Choroid plexus epithelial cell (primary cell): ENCODE measurements at regions not wholly inside any gene's neighbourhood (a gene's known extent, or its start where the extent isn't known, plus 50 kb on each side); places are given as distances from the start of the nearest gene placed in this dataset.

ENCODE experiments used
- DNase-seq: peaks from one replicate; pipeline ENCODE4 v3.0.0-alpha.2; 2010; ENCODE audit warnings: low read depth
- H3K4me3 ChIP-seq: 2 replicates; pipeline ENCODE4 v1.5.1; 2011; ENCODE audit warnings: low read depth, mild to moderate bottlenecking, control low read depth, low read length, moderate library complexity
- TF ChIP-seq, protein P1 (sequence below): conservative IDR thresholded peaks from 2 replicates; pipeline ENCODE4 v1.5.1; 2011; ENCODE audit warnings: low read depth, mild to moderate bottlenecking, control low read depth, inconsistent platforms, low read length, moderate library complexity

DNA sequence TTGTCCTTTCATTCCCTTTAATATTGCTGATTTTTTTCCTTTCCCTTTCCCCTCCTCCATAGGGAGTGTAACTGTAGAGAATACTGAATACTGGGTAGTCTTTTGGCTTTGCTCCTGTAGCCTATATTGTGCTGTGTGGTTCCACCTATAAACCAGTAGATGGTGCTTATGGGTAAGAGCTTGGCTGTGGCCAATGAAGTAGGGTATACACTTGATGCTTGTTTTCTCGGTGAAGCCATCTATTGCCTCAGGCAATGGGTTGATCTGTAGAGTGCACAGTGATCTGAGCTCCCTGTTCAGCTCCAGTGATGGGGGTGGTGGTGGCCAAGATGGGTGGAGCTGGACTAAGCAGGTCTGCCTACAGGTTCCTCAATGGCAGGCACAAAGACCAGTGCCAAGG lies 203.3 kb upstream of the IMPG1 start:
- TF ChIP-seq, protein P1, sequence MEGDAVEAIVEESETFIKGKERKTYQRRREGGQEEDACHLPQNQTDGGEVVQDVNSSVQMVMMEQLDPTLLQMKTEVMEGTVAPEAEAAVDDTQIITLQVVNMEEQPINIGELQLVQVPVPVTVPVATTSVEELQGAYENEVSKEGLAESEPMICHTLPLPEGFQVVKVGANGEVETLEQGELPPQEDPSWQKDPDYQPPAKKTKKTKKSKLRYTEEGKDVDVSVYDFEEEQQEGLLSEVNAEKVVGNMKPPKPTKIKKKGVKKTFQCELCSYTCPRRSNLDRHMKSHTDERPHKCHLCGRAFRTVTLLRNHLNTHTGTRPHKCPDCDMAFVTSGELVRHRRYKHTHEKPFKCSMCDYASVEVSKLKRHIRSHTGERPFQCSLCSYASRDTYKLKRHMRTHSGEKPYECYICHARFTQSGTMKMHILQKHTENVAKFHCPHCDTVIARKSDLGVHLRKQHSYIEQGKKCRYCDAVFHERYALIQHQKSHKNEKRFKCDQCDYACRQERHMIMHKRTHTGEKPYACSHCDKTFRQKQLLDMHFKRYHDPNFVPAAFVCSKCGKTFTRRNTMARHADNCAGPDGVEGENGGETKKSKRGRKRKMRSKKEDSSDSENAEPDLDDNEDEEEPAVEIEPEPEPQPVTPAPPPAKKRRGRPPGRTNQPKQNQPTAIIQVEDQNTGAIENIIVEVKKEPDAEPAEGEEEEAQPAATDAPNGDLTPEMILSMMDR, result no peak
- DNase-seq, result no peak
- no peak overlapping the region for H3K4me3 ChIP-seq

DNA sequence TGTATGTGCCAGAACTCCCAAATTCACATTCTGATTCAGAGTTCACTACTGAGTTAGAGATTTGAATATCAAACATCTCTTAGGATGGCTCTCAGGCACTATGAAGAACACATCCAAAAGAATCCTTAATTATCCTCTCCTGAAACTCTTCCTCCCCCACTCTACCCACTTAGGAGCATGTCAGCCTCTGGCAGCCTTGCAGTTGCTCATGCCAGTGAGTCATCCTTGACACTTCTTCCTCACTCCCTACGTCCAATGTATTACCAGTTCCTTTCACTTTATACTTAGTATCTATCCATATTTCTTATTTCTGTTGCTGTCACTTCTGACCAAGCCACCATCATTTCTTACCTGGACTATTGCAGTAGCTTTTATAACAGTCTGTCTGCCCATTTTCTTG lies 192.0 kb upstream of the IMPG1 start:
- H3K4me3 ChIP-seq, result no peak overlapping the region
- peak; percentile 0 for DNase-seq
- TF ChIP-seq, protein P1, result no peak

DNA sequence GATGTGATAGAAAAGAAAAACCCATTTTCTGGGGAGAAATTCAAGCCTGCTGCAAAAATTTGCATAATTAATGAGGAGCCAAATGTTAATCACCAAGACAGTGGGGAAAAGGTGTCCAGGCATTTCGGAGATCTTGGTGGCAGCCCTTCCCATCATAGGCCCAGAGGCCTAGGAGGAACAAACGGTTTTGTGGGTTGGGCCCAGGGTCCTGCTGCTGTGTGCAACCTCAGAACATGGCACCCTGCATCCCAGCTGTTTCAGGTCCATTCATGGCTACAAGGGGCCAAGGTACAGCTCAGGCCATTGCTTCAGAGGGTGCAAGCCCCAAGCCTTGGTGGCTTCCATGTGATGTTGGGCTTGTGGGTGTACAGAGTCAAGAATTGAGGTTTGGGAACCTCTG lies 189.8 kb upstream of the IMPG1 start:
- no peak for DNase-seq
- TF ChIP-seq, protein P1, result no peak
- H3K4me3 ChIP-seq, result no peak overlapping the region

DNA sequence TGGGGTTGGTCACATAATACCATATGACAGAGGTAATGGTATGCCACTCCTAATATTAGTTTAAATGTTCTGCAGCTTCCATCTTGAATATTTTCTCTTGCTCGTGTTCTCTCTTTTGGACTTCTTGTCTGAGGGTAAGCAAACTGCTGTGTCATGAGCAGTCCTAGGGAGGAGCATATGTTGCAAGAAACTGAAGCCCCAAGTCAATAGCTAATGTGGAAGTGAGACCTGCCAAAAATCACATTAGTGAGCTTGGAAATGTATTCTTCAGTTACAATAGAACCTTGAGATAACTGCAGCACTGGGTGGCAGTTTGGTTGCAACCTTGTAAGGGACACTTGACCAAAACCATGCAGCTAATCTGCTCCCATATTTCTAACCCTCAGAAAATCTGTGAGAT lies 178.2 kb upstream of the IMPG1 start:
- TF ChIP-seq, protein P1, result no peak

DNA sequence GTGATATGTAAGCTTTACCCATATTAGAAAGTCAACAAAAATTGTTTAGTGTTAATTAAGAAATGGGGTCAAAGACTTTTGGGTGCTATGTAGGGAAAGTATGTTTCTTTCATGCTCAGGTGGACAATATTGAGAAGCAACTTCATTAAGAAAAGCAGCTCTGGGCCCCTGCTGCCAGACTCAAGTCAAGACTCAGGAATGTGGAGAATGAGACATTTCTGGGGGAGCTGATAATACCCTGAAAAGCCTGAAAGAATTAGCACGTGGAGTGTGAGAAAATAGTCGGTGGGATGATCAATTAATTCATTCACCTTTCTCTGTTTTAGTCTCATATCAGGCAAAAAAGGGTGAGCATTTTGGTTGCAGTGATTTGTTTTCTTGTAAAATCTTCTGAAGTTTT lies 175.1 kb upstream of the IMPG1 start:
- TF ChIP-seq, protein P1, result no peak
- H3K4me3 ChIP-seq, result no peak overlapping the region
- DNase-seq, result no peak

More for the DNA sequence above, 178.2 kb upstream of the IMPG1 start:
- no peak overlapping the region for H3K4me3 ChIP-seq
- DNase-seq, result no peak

DNA sequence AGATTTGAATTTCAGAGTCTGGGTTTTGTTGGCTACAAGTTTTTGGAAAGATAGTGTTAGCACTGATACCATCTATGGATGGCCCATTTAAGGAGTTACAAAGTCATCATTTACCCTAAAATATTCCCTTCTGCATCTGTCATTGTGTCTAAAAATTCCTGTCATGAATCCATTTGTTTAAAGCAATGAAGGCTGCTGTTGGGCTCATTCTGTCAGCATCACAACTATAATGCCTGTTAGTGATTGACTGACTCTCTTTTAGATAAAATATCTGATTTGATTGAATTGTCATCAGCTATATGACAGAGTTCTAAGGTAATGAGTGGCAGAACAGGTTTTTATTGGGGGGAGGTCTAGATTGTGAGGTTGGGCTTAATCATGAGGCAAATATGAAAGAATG lies 167.6 kb upstream of the IMPG1 start:
- H3K4me3 ChIP-seq, result no peak overlapping the region
- TF ChIP-seq, protein P1, result no peak
- no peak for DNase-seq

DNA sequence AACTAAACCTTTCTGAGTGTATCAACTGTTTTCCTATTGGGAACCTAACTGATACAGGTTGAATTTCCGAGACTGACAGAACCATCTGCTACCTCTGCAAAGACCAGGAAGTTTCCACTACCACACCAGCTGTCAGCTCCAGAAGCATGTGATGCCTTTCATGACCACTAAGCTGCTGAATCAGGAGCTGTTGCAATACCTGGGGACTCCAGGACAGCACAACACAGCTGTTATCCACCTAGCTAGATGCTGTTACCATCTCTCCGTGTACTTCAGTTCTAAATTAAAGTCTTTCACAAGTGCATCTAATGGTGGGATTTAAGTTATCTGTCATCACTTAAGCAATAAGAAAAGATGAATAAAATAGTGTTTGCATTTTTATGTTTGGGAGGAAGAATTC lies 158.2 kb upstream of the IMPG1 start:
- TF ChIP-seq, protein P1, result no peak
- DNase-seq, result no peak
- no peak overlapping the region for H3K4me3 ChIP-seq
